ENCODE measurements at regions not wholly inside any gene's neighbourhood (a gene's known extent, or its start where the extent isn't known, plus 50 kb on each side); places are given as distances from the start of the nearest gene placed in this dataset.

DNA sequence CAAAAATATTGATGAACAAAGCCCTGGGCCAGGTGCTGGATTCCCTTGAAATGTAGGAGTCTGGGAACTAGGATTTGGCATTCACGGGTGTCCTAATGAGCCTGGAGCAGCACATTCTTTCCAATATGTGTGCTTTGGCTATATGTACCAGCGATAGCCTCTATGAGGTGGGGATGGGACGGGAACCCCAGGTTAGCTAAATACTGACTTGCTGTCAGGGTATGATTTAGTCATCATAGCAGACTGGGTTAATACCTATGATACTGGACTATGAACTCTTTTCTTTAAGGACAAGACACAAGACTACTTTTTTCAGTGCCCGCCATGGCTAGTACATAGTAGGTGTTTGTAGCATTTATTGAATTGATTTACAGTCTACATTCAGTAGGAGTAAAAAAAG is 152.7 kb downstream of the KCNRG start:
- Histone ChIP-seq H3K4me2 (ENCODE audit: low read length) (no peak overlapping the region), H3K9ac (ENCODE audit: low read length) (no peak overlapping the region), H3K36me3 (ENCODE audit: insufficient read depth, low read length) (no peaks in the 10 kb centered on the region), H3K79me2 (ENCODE audit: insufficient read depth, low read length) (no peaks in the 10 kb centered on the region), H3K9me3 (ENCODE audit: low read length) (no peaks in the 10 kb centered on the region), H4K20me1 (ENCODE audit: insufficient read depth, low read length) (no peaks in the 10 kb centered on the region), H3K9me2 (ENCODE audit: low read depth, low read length) (no peaks in the 10 kb centered on the region), H3K27me3 (ENCODE audit: insufficient read depth, low read length) (no peaks in the 10 kb centered on the region), H3F3A (ENCODE audit: insufficient read depth, low read length) (no peaks in the 10 kb centered on the region), H3K27ac (ENCODE audit: low read depth, low read length, poor library complexity, severe bottlenecking) (no peak overlapping the region), H3K4me1 (ENCODE audit: insufficient read depth, low read length, severe bottlenecking) (no peaks in the 10 kb centered on the region), H3K4me3 (ENCODE audit: low read depth, low read length, poor library complexity, severe bottlenecking) (no peak overlapping the region), H2AFZ (ENCODE audit: low read length) (no peak overlapping the region)
- TF ChIP-seq EZH2 (IDR thresholded peaks at IDR 0.05; ENCODE audit: borderline replicate concordance, low read length) (no peak), CTCF (IDR thresholded peaks at IDR 0.05; ENCODE audit: low read length) (no peak)

GRCh38 chr13:50168786-50169185 is 153.5 kb downstream of the KCNRG start:
- no peak overlapping the region for H2AFZ ChIP-seq (ENCODE audit: low read length)
- no peaks in the 10 kb centered on the region for H3K9me3 ChIP-seq (ENCODE audit: low read length)
- H3K36me3 ChIP-seq (ENCODE audit: insufficient read depth, low read length) = no peaks in the 10 kb centered on the region
- no peaks in the 10 kb centered on the region for H3F3A ChIP-seq (ENCODE audit: insufficient read depth, low read length)
- no peak overlapping the region for H3K9ac ChIP-seq (ENCODE audit: low read length)
- H3K79me2 ChIP-seq (ENCODE audit: insufficient read depth, low read length) = no peaks in the 10 kb centered on the region
- H3K4me3 ChIP-seq (ENCODE audit: low read depth, low read length, poor library complexity, severe bottlenecking) = no peak overlapping the region
- H3K27ac ChIP-seq (ENCODE audit: low read depth, low read length, poor library complexity, severe bottlenecking) = no peak overlapping the region
- TF ChIP-seq CTCF (IDR thresholded peaks at IDR 0.05; ENCODE audit: low read length) (no peak), EZH2 (IDR thresholded peaks at IDR 0.05; ENCODE audit: borderline replicate concordance, low read length) (no peak)
- no peak overlapping the region for H3K4me2 ChIP-seq (ENCODE audit: low read length)
- no peaks in the 10 kb centered on the region for H4K20me1 ChIP-seq (ENCODE audit: insufficient read depth, low read length)
- H3K27me3 ChIP-seq (ENCODE audit: insufficient read depth, low read length) = no peaks in the 10 kb centered on the region
- H3K4me1 ChIP-seq (ENCODE audit: insufficient read depth, low read length, severe bottlenecking) = no peaks in the 10 kb centered on the region
- no peaks in the 10 kb centered on the region for H3K9me2 ChIP-seq (ENCODE audit: low read depth, low read length)

- Histone ChIP-seq H3K4me2 (ENCODE audit: low read length) (no peak overlapping the region), H3K36me3 (ENCODE audit: insufficient read depth, low read length) (no peaks in the 10 kb centered on the region), H3K9ac (ENCODE audit: low read length) (no peak overlapping the region), H3K9me2 (ENCODE audit: low read depth, low read length) (no peaks in the 10 kb centered on the region), H4K20me1 (ENCODE audit: insufficient read depth, low read length) (no peaks in the 10 kb centered on the region), H3K4me1 (ENCODE audit: insufficient read depth, low read length, severe bottlenecking) (no peaks in the 10 kb centered on the region), H2AFZ (ENCODE audit: low read length) (no peak overlapping the region), H3K79me2 (ENCODE audit: insufficient read depth, low read length) (no peaks in the 10 kb centered on the region), H3K27ac (ENCODE audit: low read depth, low read length, poor library complexity, severe bottlenecking) (no peak overlapping the region), H3K27me3 (ENCODE audit: insufficient read depth, low read length) (no peaks in the 10 kb centered on the region), H3F3A (ENCODE audit: insufficient read depth, low read length) (no peaks in the 10 kb centered on the region), H3K4me3 (ENCODE audit: low read depth, low read length, poor library complexity, severe bottlenecking) (no peak overlapping the region), H3K9me3 (ENCODE audit: low read length) (no peaks in the 10 kb centered on the region)
- TF ChIP-seq CTCF (IDR thresholded peaks at IDR 0.05; ENCODE audit: low read length) = no peak
- no peak for TF ChIP-seq EZH2 (IDR thresholded peaks at IDR 0.05; ENCODE audit: borderline replicate concordance, low read length)
Measured at GRCh38 chr13:50170447-50171037, 155.3 kb downstream of the KCNRG start.

Measured in OCI-LY1 (cell line).